ENCODE measurements at regions not wholly inside any gene's neighbourhood (a gene's known extent, or its start where the extent isn't known, plus 50 kb on each side); places are given as distances from the start of the nearest gene placed in this dataset.

GRCh38 chr13:33617055-33617454 is 200.9 kb upstream of the RFC3 start:
- Histone ChIP-seq H4K20me1 (ENCODE audit: control insufficient read depth, insufficient read depth, low read length, poor library complexity, severe bottlenecking) (no peaks in the 10 kb centered on the region), H3K4me2 (replicated peaks; ENCODE audit: low read depth, low read length, poor library complexity, severe bottlenecking) (no peak overlapping the region), H3K9me3 (ENCODE audit: control extremely low read depth in 1 of 3, control insufficient read depth in 2 of 3, insufficient read depth in 1 of 3, low read length in 2 of 3) (no peaks in the 10 kb centered on the region), H3K4me1 (ENCODE audit: control insufficient read depth in 2 of 2, insufficient read depth in 2 of 2, low read length in 2 of 2) (no peaks in the 10 kb centered on the region), H3K4me3 (ENCODE audit: control extremely low read depth in 1 of 5, extremely low read depth in 1 of 5, insufficient read depth in 1 of 5, low read depth in 2 of 5, low read length in 4 of 5) (no peak overlapping the region), H3K9ac (ENCODE audit: low read length) (no peak overlapping the region), H3K79me2 (ENCODE audit: control insufficient read depth, insufficient read depth, low read length) (no peaks in the 10 kb centered on the region), H2AFZ (ENCODE audit: insufficient read depth, low read depth, low read length, poor library complexity, severe bottlenecking) (no peak overlapping the region), H3K36me3 (replicated peaks in 1 of 2; ENCODE audit: control extremely low read depth in 1 of 2, control insufficient read depth in 1 of 2, extremely low read depth in 1 of 2, insufficient read depth in 2 of 2, low read length in 1 of 2) (no peaks in the 10 kb centered on the region), H3K27me3 (replicated peaks in 1 of 4; ENCODE audit: control extremely low read depth in 1 of 4, control insufficient read depth in 3 of 4, insufficient read depth in 4 of 4, low read length in 3 of 4) (no peaks in the 10 kb centered on the region), H3K27ac (ENCODE audit: low read length in 2 of 2) (no peak overlapping the region)
- ATAC-seq (ENCODE audit: low read depth), result no peak
- ChIA-PET CTCF (no interaction called here), POLR2A (no interaction called here)
- H3K4me3 Mint-ChIP-seq, result no peak overlapping the region
- no peaks in the 10 kb centered on the region for H3K9me3 Mint-ChIP-seq (ENCODE audit: insufficient read depth)
- no peaks in the 10 kb centered on the region for H3K4me1 Mint-ChIP-seq
- intact Hi-C loops (cut with micrococcal nuclease), result no loop called here
- DNase-seq, result no peak
- H3K27me3 Mint-ChIP-seq, result peaks cover 21% of the 10 kb centered on the region
- H3K27ac Mint-ChIP-seq, result no peak overlapping the region
- TF ChIP-seq, protein P1, sequence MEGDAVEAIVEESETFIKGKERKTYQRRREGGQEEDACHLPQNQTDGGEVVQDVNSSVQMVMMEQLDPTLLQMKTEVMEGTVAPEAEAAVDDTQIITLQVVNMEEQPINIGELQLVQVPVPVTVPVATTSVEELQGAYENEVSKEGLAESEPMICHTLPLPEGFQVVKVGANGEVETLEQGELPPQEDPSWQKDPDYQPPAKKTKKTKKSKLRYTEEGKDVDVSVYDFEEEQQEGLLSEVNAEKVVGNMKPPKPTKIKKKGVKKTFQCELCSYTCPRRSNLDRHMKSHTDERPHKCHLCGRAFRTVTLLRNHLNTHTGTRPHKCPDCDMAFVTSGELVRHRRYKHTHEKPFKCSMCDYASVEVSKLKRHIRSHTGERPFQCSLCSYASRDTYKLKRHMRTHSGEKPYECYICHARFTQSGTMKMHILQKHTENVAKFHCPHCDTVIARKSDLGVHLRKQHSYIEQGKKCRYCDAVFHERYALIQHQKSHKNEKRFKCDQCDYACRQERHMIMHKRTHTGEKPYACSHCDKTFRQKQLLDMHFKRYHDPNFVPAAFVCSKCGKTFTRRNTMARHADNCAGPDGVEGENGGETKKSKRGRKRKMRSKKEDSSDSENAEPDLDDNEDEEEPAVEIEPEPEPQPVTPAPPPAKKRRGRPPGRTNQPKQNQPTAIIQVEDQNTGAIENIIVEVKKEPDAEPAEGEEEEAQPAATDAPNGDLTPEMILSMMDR (IDR thresholded peaks at IDR 0.05), result no peak
- no peak for TF ChIP-seq EZH2 (IDR thresholded peaks at IDR 0.05; ENCODE audit: borderline replicate concordance, insufficient read depth, low read depth, low read length, poor library complexity, severe bottlenecking)
- WGBS (ENCODE audit: insufficient coverage), result no CpG with 5 or more reads among the region's 2 CpGs

DNA sequence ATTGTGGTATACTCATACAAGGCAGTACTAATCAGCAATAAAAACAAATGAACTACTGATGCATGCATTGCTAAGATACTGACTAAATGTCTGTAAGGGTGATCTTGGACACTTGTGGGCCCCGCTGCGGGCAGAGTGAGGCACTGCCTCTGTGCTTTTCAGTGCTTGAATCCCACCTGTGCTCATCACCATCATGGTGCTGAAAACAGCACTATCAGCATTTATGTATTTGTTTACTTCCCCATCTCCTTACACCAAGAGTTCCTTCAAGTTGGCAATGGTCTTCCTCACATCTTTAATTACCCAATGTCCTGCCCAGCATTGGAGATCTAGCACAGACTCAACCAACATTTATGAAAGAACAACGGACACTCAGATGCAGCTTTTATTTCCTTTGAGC is 193.7 kb upstream of the RFC3 start:
- no peaks in the 10 kb centered on the region for H3K4me1 ChIP-seq (ENCODE audit: control insufficient read depth in 2 of 2, insufficient read depth in 2 of 2, low read length in 2 of 2)
- TF ChIP-seq EZH2 (IDR thresholded peaks at IDR 0.05; ENCODE audit: borderline replicate concordance, insufficient read depth, low read depth, low read length, poor library complexity, severe bottlenecking), result no peak
- TF ChIP-seq, protein P1 (IDR thresholded peaks at IDR 0.05), result no peak
- intact Hi-C loops (cut with micrococcal nuclease), result no loop called here
- H3K9me3 ChIP-seq (ENCODE audit: control extremely low read depth in 1 of 3, control insufficient read depth in 2 of 3, insufficient read depth in 1 of 3, low read length in 2 of 3), result no peaks in the 10 kb centered on the region
- Mint-ChIP-seq H3K4me3 (no peak overlapping the region), H3K27ac (no peak overlapping the region), H3K9me3 (ENCODE audit: insufficient read depth) (no peaks in the 10 kb centered on the region), H3K4me1 (no peaks in the 10 kb centered on the region), H3K27me3 (no peaks in the 10 kb centered on the region)
- ATAC-seq (ENCODE audit: low read depth), result no peak
- H3K27ac ChIP-seq (ENCODE audit: low read length in 2 of 2), result no peak overlapping the region
- no peak overlapping the region for H2AFZ ChIP-seq (ENCODE audit: insufficient read depth, low read depth, low read length, poor library complexity, severe bottlenecking)
- H4K20me1 ChIP-seq (ENCODE audit: control insufficient read depth, insufficient read depth, low read length, poor library complexity, severe bottlenecking), result no peaks in the 10 kb centered on the region
- no peak for DNase-seq
- H3K4me3 ChIP-seq (ENCODE audit: control extremely low read depth in 1 of 5, extremely low read depth in 1 of 5, insufficient read depth in 1 of 5, low read depth in 2 of 5, low read length in 4 of 5), result no peak overlapping the region
- H3K79me2 ChIP-seq (ENCODE audit: control insufficient read depth, insufficient read depth, low read length), result no peaks in the 10 kb centered on the region
- POLR2A ChIA-PET, result no interaction called here
- no CpG with 5 or more reads among the region's 3 CpGs for WGBS (ENCODE audit: insufficient coverage)
- no peak overlapping the region for H3K4me2 ChIP-seq (replicated peaks; ENCODE audit: low read depth, low read length, poor library complexity, severe bottlenecking)
- no peak overlapping the region for H3K9ac ChIP-seq (ENCODE audit: low read length)
- no peaks in the 10 kb centered on the region for H3K27me3 ChIP-seq (replicated peaks in 1 of 4; ENCODE audit: control extremely low read depth in 1 of 4, control insufficient read depth in 3 of 4, insufficient read depth in 4 of 4, low read length in 3 of 4)
- H3K36me3 ChIP-seq (replicated peaks in 1 of 2; ENCODE audit: control extremely low read depth in 1 of 2, control insufficient read depth in 1 of 2, extremely low read depth in 1 of 2, insufficient read depth in 2 of 2, low read length in 1 of 2), result no peaks in the 10 kb centered on the region
- CTCF ChIA-PET, result no interaction called here

All from B cell (primary cell).